ENCODE measurements at regions not wholly inside any gene's neighbourhood (a gene's known extent, or its start where the extent isn't known, plus 50 kb on each side); places are given as distances from the start of the nearest gene placed in this dataset.

DNA sequence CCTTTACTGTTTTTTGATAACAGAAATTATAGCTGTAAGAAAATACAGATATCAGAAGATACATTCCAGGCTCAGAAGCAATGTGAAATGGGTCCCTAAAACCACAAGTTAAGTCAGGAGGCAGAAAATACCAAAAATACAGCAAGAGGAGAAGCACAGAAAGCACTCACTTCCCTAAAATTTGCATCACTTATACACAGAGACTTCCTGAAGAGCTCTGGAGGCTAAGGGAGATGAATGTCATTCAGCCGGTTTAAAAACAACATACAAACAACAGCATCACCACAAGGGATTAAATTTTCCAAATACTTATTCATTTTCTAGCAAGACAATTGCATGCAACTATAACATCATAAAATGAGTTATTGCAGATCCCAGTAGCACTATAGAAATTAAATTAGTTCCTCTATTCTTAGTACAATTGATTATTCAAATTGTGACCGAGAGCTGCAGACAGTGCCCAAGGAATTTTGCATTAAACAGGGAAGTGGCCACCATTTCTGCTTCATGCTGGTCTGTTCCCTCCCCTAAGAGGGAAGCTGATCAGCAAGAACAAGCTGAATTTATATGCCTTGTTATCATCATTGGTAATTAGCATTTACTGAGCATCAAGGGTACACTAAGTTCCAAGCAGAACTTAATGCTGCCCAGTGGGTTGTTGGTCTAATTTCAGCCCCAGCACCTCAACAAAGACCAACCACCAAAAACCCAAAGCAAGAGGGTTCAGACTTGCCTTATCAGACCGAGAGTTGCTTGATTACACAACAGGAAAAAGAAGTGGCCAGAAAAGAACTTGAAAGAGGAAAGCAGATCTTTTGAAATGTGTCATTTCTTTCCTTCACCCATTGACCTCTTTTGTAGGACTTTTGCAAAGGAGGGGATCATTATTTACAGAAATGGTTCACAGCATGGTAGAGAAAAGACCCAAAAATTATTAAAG lies 140.7 kb downstream of the KCTD12 start:
- DNase-seq = no peak

DNA sequence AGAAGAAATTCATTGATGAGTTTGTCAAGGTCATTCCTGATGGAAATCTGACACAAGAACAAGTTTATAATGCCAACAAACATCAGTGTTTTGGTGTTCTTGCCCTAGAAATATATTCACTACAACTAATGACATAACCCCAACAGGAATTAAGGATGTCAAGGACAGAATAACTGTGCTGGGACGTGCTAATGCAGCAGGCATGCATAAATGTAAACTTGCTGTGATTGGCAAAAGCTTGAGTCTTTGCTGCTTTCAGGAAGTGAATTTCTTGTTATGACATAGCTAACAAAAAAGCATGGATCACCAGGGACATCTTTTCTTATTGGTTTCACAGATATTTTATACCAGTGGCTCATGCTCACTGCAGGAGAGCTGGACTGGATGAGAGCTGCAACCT lies 144.6 kb downstream of the KCTD12 start:
- DNase-seq = no peak

DNA sequence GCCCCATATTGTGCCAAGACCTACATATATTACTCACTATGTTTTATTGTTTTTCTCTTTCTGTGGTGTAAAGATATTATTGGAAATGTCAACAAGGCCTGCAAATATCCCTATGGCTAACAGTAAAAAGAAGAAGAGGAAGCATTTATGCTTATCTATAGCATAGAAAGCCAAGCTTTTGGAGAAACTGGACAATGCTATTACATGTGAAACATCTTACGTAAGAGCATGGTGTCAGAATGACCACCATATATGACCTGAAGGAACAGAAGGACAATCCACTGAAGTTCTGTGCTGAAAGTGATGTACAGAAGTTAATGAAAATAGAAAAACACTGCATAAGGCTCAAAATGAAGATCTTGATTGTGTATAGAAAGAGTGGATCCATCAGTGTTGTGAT lies 145.2 kb downstream of the KCTD12 start:
- DNase-seq = no peak

DNA sequence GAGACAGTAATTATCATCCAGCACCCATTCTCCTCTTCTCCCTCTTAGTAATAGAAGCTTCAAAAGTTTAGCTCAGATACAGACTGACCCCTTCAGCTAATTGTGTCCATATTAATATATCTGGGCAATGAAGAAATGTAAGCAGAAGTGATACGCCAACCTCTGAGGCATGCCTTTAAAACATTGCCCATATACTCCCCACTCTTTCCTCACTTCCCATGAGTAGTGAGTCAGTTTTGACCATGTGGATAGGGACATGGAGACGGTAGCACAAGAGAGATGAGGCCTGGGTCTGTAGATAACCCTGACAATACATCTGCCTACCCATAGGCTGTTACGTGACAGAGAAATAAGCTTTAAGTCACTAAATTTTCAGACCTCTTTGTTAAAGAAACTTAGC lies 147.6 kb downstream of the KCTD12 start:
- DNase-seq = no peak

DNA sequence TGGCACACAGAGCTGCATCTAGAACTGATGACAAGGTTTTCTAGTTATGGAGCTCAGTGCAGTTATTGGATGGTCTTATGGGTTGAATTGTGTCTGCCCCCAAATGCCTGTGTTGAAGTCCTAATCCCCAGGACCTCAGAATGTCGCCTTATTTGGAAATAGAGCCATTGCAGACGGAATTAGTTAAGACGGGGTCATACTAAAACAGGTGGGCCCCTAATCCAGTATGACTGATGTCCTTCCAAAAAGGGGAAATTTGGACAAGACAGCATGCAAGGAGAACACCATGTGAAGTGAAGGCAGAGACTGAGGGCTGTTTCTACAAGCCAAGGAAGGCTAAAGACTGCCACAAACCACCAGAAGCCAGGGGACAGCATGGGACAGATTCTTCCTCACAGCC lies 148.7 kb downstream of the KCTD12 start:
- no peak for DNase-seq

DNA sequence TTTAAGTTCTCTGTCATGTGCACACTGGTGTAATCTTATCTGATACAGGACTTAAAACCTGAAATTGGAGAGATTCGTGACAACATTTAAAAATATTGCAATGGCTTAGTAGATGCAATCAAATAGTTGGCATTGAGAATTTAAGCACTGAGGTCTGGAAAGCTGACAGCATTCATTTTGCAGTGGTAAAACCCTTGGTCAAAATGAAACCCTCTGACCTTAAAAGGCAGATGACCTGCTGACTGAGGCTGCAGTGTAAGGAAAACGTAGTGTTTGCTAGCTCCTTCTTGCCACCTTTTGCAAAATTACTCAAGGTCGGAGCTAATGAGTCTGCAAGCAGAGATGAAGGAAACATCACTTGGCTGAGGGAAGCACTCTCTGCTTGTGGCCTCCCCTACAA lies 150.6 kb downstream of the KCTD12 start:
- no peak for DNase-seq

DNA sequence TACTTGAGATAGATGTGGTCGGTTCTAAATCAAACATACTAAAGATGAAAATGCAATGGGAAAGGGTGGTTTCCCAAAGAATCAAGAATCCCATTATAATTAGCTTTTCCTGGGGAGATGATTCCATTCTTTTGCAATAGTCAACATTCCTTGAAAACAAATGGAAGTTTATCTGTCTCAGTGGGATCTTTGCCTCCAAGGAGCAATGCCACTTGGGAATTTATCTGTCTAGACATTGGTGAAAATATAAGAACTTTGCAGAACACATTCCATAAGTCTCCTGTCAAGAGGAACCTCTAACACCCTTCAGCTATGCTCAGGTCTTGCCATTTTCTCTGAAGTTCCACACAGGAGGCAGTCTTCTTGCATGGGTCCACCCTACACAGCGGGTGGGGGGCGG lies 152.5 kb downstream of the KCTD12 start:
- DNase-seq = no peak

DNA sequence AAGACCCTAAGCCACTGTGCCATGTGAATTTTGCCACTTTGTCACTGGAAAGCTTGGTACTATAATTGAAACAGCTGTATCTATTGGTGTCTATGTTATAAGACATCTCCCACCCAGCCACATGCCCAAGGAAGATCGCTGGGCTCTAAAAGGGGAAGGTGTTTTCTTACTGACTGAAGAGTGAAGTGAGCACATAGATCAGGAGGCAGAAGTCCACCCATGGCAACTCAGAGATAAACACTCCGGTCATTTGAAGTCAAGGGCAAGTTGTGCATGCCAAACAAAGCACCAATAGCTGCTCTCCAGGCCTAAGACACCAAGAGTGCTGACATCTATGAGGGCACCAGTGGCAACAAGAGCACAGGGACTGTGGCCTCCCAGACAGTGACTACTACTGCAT lies 153.8 kb downstream of the KCTD12 start:
- DNase-seq = no peak

DNA sequence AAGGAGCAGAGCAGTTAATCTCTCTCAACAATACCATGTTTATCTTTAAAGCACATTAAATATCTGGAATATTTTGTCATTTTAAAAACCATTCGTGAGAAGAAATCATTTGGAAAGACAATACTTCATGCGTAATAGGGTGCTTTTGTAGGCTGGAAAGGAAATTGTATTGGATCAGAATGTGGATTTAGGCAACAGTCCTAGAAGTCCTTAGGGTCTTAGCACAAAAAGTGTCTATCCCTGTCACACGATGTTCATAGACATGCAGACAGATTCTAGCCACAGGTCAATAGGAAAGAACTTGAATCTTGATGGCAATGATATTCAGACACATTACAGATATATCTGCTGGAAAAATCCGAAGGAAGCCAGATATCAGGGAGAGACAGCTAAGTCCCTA lies 156.0 kb downstream of the KCTD12 start:
- DNase-seq = no peak

DNA sequence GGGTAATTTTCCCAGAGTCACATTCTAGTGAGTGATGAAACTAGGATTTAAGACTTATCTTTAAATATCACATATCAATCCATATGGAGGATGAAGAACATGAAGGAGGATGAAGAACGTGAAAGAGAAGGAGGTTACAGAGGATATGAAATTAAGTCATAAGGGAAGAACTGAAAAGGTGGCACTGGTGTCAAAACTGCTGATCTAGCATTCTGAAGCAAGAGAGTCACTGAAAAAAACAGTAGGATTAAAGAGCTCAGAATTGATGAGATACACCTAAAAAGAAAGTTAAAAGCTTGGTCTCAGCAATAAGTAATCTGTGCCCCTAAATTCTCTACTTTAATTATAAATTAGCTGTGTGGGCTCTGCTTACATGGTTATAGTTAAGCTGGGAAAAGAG lies 156.5 kb downstream of the KCTD12 start:
- no peak for DNase-seq

DNA sequence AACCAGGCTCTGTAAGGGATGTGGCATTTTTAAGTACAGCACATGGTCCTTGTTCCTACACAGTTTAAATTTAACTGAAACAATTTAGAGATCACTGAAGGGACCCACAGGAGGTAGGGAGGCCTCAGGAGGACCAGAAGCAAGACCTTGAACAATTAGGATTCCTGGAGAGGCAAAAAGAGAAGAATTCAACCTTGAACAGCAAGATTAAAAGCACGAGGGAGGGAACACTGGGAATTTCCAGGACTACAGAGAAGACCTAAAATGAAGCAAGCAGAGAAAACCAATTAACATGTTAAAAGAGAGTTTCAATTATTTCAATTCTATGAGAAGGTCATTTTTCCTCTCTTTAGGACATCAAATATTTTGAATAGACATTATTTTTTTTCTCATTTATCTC lies 160.3 kb downstream of the KCTD12 start:
- DNase-seq = no peak

DNA sequence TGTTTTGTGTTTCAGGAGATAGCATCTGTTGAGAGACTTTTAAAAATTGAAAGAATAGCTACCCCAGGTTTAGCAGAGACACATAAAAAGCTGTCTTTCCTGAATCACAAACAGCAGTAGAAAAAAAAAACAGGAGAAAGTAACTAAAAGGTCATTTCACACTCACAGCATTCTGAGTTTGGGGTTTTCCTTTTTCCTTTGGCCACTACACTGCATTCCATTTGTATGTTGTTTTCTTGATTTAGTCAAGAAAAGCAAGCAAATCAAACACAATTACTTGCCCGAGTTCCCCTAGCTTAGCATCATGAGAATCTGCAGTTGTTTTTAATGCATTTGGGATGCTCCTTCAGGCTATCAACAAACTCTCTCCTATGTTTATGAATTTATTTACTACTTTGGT lies 161.0 kb downstream of the KCTD12 start:
- no peak for DNase-seq

DNA sequence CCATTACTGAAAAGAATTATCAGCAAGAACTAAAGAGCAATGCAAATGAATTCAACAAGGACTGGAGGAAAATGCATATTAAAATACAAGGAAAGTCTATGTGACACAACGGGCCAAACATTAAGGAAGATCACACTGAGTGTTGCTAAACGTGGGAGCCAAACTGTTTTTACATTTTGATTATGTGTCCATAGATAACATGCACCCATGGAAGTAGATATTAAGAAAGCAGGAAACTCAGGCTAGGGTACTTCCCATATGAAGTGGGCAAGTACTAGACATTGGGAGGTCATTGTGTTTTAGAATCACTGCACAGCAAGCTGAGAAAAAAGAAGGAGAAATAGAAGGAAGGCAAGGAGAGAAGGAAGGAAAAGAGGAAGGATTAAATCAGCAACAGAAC lies 161.8 kb downstream of the KCTD12 start:
- DNase-seq = no peak

DNA sequence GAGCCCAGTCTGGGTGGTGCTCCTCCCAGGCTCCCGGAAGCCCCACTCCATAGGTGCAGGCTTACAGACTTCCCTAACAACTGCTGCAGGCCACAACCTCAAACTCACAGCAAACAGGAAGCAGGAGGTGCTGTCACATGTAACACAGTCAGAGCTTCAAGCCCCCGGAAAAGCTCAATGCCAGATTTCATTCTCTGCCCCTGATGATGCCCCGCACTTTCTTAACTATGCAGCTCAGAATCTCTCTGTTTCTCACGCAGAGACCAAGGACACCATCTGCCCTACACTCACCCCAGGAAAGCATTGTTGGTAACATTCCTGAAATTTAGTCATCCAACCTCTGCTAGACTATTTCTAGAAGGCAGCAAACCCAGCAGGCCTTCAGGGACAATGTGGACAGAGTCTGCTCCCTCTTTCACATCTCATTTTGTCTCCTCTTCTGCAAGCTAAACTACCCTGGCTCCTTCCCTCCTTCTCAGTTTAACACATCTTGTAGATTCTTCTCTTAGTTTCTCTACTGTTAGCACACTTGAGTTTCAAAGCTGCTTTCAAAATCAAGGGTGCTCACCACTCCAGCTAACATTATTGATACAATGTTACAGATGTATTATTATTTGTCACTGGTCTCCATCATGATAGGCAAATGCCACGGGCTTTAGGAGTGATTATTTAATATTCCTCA lies 162.5 kb downstream of the KCTD12 start:
- no peak for DNase-seq

DNA sequence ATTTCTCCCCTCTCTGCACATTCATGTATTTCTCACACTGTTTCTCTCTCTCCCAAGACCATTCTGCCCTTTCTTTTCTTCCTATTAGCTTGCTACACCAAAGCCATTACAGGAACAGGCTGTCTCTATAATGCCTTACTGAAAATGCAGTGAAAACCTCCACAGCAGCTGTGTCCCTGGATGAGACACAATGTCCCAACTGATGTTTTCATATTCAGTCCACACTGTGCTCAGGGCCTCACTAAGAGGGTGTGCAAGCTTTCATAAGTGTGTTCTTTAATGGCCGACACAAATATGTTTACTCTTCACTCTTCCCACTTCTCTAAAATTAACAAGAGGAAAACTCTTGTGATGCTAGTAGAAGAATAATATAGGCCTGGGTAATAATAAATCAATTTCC lies 163.4 kb downstream of the KCTD12 start:
- no peak for DNase-seq

DNA sequence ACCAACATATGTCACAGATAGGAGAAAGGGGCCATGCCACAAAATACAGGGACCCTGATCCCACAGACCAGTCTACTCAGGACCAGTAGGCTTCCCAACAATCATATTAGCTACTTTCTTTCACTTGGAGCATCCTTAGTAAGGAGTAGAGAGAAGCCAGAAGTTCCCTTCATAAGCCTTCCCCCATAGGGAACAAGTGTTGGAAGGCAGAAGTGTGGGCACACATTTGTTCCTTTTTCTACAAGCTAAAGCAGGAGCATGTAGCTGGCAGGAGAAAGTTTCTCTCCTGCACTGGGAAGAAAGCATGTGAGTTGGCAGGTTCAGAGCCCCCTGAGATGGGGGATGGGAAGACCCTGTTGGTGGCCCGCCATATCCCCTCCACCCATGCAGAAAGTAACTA lies 165.4 kb downstream of the KCTD12 start:
- no peak for DNase-seq

DNA sequence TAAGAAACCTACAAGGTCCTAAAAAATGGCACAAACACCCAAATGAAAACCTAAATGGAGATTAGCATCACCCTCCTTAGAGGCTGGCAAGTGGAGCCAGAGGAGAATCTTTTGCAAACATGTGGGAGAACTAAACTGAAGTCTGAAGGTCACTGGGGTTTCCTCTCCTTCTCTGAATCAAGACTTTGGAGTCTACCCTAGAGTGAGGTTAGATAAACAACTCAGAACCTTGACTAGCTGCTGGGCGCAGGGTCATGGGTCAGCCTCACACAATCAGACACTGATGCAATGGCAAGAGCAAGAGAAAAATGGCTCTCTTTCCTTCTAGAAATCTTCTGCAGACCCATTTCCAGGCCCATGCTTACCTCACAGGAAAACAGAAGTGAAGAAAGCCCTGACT lies 165.8 kb downstream of the KCTD12 start:
- DNase-seq = no peak

DNA sequence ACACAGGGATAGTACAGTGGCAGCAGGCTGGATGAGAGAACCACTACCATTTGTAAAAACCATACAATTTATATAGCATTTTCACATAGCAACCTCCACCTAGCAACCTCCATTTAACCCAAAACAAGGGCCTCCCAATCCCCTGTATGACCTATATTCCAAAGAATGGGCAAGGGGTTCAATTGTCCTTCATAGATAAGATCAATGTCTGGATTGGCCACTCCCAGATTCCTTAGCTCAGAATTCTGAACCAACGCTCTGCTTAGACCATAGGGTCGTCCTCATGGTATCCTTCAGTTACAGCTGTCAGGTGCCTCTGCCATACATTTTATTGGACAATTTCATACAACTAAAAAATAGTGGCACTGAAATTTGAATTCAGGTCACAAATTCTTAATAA lies 166.2 kb downstream of the KCTD12 start:
- DNase-seq = no peak

DNA sequence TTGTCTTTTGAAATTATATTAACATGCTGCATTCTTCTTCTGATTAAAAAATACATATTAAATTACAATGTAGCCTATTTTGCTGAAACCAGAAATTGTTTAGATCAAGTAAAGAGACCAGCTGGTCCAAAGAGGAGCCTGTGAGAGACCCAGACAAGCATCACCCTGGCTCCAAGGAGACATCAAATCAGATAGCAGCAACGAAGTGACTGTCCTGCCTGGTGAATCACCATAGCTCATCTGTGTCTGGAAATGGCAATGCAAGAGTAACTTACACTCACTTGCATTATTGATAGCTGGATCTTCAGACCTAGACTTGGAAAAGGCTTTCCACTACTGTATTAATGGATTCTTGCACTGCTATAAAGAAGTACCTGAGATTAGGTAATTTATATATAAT lies 169.1 kb downstream of the KCTD12 start:
- no peak for DNase-seq

DNA sequence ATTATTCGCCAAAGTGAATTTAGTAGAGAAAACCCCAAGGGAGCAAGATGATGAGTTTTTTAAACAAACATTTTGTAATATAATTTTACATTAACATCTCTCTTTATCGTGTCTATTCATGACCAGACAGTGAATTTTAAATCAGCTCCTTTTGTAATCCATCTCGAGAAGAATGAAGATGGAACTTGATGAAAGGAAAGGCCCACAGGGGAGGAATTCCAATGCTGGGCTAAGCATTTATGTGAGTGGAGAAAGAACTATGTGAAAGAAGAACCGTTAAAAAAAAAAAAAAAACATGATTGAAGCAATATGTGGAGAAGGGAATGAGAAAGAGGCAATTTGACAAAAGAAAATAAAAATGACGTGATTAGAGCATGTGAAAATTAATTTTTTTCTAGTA lies 170.6 kb downstream of the KCTD12 start:
- DNase-seq = no peak

DNA sequence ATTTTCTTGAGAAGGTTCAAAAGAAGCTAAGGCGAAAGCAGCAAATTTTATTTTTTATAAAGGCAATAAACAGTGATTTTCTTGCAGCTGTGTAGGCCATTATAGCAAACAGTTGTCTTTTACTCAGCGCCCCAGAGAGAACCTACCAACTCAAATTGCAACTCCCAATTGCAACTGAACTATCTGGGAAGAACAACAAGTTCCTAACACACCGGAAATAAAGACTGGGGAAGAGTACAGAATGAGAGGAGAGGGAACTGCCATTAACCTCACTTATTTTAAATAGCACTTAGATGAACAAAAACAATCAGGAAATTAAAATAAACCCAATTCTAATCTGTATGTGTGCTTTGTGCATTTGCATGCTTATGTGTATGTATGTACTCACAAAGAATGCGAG lies 171.1 kb downstream of the KCTD12 start:
- no peak for DNase-seq

DNA sequence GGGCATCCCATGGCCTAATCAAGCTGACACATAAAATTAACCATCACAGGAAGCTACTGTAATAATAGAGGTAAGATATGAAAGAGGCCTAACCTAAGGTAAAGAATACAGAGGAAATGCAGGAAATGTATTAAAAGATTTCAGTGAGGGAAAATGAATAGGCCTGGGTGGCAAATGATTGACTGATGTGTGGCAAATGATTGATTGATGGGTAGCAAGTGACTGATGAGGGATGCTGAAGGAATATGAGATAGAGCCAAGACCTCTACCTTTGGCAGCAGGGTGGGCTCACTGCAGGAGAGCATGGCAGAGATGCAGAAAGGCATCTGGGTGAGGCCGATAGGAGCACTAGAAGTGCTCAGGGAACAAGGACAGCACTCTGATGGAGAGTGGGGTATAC lies 172.9 kb downstream of the KCTD12 start:
- DNase-seq = no peak

DNA sequence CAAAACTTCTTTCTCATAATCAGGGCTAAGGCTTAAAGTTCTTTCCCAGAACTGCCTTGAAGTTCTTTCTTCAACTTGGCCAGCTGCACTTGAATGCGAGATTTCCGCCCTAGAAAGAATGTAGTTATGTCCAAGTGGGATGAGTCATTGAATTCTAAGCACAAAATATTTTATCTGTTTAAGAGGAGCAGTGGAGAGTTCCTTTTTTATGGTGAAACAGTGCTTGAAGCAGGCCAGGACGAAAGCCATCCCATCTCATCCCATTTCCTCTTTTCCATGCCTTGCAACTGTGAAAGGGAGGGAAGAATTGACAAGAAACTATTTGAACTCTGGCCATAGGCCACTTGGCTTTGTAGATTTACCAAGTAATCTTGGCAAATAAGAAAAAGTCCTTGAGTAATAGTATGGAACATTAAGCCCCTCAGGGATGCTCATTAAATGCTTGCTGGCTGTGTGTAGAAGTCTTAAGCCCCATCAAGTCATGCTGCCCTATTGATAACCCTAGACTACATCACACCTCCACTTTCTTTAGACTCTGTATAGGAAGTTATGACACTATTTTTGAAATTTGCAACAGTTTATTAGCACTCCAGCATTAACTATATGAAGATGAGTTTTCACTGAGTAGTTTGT lies 174.5 kb downstream of the KCTD12 start:
- no peak for DNase-seq

DNA sequence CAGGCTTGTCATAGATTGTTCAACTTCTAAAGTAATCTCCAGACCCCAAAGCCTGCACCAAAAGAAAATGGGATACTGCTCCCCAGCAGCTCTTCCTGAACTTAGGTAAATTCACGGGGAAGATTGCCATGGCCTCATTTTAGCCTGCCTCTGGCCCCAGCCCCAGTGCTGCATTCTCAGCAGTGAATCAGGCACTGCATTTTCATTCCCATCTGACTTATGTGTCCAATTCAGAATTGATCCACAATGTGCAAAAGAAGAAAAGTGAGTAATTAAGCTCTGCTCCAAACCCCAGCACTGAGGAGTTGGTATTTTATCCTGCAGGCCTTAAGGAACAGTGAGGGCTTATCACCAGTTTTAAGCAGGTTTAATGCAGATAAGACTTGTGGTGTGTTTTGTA lies 176.4 kb downstream of the KCTD12 start:
- no peak for DNase-seq

All from activated CD4-positive, alpha-beta T cell treated with anti-CD3 and anti-CD28 coated beads, Interleukin-2, amount 50 U/mL, for 48 hours (primary cell).